Endometrium (tissue), 2 donors: ENCODE measurements at regions not wholly inside any gene's neighbourhood (a gene's known extent, or its start where the extent isn't known, plus 50 kb on each side); places are given as distances from the start of the nearest gene placed in this dataset.

Experiments
- FAIRE-seq: peaks from 2 replicates; lab custom pipeline; 2012; peaks lifted over from hg19 to GRCh38; lab: Jason Lieb, UNC
- donor health status: control.
- donor health status: control.

DNA sequence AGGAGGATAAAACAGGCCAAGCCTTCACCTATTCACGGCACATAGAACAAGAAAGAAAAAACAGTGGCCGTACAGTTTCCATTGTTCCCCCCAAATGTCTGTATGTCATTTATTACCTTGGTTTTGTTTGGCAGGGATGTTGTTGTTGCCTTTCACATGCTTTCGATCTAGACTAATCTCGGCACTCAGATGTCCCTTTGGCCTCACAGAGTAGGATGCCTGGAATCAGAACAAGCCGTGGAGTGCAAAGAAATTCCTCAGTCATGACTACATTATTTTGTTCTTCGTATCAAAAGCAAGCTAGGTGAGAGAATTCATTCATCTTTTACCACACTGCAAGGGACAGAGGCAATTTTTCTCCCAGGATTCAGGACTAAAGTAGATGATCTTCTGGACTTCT lies 106.9 kb downstream of the SMIM20 start:
- FAIRE-seq: no peak

GRCh38 chr4:26021417-26022345 lies 107.7 kb downstream of the SMIM20 start:
- no peak for FAIRE-seq

DNA sequence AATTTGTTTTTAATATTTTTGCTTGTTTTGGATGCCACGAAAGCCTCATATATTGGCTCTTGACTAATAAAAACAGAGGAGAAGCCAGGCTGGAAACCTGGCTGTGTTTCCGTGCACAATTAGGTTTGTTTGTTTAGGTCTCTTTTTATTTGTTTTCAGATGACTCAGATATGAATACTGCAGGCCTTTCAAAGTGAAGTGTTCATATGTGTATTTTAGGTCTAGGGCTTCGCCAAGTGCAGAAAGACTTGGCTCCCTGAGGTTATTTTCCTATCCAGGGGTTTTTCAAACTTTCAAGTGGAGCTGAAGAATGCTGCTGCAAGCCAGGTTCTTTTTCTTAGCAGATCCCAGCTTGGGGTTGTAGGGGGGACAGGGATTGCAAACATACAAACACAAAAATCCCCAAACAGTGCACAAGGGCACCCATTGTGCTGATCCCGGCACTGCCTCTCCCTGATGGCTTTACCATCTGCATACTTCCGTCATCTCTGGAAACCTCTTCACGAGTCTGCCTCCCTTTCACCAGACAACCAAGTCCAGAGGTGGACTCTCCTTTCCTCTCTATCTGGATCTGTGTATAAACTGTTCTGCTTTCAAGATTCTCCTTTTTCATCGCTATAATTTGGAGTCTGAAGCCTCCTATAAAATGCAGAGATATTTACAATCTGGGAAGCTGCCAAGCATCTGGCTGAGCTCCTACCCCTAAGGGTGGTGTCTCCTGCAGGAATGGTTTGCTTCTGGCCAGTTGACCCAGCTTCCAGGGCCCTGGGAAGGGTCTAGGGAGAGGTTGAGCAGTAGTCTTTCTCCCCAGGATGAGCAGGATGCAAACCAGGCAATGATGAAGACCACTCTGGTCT lies 108.6 kb downstream of the SMIM20 start:
- peak; percentile 96 for FAIRE-seq

DNA sequence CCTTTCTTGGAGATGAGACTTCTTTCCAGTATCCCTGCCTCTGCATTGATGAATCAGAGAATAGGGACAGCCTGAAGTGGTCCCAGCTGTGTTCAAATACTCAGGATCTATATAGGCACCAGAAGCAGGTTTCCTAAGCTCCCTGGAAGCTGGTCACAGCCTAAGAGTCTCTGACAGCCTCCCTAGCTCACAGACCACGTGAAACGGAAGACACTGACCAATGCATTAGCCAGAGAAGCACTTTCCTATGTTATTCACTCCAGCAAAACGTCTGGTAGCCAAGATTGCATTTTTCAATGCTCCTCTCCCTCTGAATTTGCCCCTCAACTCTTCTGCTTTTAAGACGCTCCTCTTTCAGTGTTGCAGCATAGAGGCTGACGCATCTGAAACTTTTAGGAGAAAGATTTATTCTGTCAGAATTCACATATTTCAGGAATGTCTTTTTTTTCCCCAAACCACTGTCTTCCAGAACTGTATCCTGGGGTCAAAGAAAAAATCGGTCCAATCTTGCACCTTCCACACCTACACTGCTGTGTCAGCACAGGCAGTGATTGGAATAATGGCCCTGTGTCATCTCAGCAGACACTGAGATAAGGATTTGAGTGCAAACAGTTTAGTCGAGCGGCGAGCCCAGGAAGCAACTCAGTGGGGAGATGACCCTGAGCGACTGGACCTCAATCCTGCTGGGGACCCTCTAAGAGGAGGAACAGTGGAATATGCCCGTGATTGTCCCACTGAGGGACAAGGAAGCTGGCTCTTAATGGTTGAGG lies 109.4 kb downstream of the SMIM20 start:
- FAIRE-seq: no peak

DNA sequence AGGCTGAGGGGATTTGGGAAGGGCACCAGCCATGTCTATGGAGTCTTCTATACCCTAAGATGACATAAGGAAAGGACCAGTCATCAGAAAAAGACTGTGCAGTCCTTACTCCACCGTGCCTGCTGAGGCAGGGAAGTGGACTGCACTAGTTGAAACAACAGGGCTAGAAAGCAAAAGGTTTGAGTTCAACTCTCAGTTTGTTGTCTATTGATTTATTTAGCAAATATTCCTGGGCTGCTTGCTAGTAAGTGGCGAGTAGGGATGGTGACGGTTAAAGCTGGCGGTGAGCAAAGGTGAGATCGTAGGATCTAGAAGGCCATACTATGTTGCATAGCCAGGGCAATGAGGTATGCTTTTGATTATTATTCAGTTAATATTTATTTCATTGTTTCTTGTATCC lies 110.1 kb downstream of the SMIM20 start:
- FAIRE-seq: no peak

- no peak for FAIRE-seq
Observed at GRCh38 chr4:26028133-26028792, 114.2 kb downstream of the SMIM20 start.

DNA sequence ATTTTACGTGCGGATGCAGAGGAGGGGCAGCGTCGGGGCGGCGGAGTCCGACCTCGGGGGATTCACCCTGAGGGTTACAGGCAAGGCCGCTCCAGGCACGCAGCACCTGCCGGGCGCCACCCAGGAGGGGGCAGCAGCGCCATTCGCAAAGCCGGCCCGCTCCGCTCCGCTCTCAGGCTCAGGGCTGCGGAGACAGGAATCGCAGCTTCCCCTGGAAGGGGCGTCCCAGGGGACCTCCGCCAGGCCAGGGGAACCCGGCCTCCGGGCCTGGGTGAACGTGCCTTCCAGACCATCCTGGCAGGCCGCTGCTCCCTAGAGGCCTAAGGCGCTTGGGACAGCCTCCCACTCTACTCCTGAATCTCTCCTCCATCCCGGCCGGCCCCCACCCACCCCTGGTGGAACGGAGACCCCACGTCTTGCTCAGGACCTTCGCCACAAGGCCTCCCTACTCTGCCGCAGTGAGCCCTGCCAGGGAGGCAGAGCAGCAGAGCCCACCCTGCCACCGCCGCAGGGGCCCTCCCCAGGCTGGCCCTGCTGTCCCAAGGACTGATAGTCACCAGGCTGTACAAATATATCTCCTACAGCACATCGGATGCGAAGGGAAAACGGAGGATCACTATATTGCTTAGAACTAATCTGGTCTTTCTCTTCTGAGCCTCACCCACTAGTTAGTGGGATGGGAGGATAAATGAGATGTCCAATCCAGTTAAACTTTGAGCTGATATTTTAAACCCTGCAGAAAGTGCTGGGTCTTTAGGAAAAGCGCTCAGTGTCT lies 115.0 kb downstream of the SMIM20 start:
- no peak for FAIRE-seq

GRCh38 chr4:26029568-26030131 lies 115.6 kb downstream of the SMIM20 start:
- no peak for FAIRE-seq

DNA sequence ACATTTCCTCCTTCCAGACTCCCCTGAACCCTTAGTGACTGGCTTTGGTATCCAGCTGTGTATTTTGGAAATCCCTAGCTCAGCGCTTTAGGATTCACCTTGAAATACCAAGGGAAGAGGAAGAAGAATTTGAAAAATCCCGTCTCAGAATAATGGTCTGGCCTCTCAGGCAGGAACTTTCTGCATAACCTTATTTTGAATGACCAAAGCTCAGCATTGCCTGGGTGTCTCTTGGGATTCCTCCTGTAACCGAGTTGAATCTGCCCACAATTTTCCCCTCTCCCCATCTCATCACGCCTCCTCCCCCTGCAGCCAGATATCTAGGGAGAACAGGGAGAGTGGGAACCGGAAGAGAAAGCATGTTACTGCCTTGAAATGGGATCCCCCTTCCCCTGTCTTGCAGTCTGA lies 116.2 kb downstream of the SMIM20 start:
- no peak for FAIRE-seq

- FAIRE-seq: no peak
Observed at GRCh38 chr4:26030780-26031179, 116.8 kb downstream of the SMIM20 start.

GRCh38 chr4:26031704-26032103 lies 117.7 kb downstream of the SMIM20 start:
- FAIRE-seq: no peak

- FAIRE-seq: no peak
Observed at GRCh38 chr4:26032142-26032541, 118.1 kb downstream of the SMIM20 start.

DNA sequence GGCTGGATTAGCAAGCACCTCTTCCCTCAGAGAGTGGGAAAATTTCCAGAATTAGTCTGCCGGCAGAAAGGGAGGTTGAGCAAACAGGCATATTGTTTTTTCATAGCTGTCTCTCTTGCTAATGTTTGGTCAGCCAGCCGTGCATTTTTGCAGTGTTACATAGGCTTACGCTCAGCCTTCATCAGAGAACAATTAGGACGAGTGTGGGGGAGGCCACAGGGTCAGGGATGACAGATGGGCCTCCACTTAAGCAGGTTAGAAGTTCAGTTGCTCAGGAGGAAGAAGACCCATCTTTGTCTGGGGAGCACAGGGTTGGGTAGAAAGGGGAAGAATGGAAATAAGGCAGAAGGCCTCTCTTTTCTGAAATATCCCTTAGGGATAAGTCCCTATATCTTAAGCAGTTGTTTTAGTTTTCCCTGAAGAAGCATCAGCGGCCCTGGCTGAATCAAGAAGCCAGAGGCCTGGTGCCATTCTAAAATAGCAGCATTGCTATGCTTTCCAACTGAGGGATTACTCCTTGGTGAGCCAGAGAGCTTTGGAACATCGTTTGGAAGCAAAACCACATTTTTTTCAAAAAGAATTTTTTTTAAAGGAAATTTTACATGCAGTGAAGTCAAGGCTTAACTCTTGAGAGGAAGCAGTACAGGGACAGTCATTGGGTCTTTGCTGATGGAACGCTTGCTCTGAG lies 118.8 kb downstream of the SMIM20 start:
- peak; percentile 94 for FAIRE-seq

- FAIRE-seq: no peak
Observed at GRCh38 chr4:26033389-26033788, 119.4 kb downstream of the SMIM20 start.

DNA sequence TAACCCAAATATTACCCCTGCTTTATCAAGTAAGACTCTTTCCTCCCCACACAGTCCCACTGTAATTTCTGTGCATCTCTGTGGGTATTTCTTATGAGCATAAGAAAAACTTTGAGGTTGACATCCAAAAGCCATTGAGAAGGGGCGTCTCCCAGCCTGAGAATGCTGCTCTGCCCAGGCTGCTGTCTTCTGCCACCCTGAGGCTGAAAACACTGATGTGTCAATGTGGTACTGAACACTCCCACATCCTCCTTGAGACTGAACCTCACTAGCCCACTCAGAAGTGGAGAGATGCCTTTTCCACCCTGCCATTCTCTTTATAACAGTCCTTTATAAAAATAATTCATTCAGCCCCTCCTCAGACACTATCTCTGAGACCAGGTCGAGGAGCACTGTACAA lies 120.8 kb downstream of the SMIM20 start:
- no peak for FAIRE-seq

GRCh38 chr4:26035921-26036320 lies 121.9 kb downstream of the SMIM20 start:
- FAIRE-seq: no peak

- no peak for FAIRE-seq
Observed at GRCh38 chr4:26039639-26040359, 125.8 kb downstream of the SMIM20 start.

- no peak for FAIRE-seq
Observed at GRCh38 chr4:26044524-26044923, 130.5 kb downstream of the SMIM20 start.

DNA sequence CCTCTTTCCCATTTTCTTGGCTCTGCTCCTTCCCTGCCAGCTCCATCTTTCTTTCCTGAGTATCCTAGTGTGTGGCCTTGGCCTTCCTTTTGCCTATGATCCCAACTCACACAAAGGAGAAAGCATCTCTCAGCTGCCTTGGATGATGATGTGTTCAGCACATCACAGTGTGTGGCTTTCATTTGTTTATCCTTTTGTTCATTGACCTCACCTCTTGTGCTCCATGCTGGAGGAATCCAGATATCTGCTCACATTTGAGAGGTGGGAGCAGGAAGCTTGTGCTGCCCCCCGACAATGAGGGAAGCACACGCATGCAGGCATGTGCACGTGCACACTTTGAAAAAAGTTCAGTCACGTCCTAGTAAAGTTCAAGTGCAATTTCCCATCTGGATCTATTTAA lies 131.0 kb downstream of the SMIM20 start:
- FAIRE-seq: no peak
